ENCODE measurements at regions not wholly inside any gene's neighbourhood (a gene's known extent, or its start where the extent isn't known, plus 50 kb on each side); places are given as distances from the start of the nearest gene placed in this dataset.

GRCh38 chr22:48224332-48224731 lies 1461.9 kb downstream of the TBC1D22A start:
- DNase-seq (ENCODE audit: low spot score) = no peak

GRCh38 chr22:48223488-48224190 lies 1461.2 kb downstream of the TBC1D22A start:
- no peak for DNase-seq (ENCODE audit: low spot score)

- DNase-seq (ENCODE audit: low spot score) = no peak
These were observed 1460.5 kb downstream of the TBC1D22A start for GRCh38 chr22:48222742-48223487.

GRCh38 chr22:48218889-48219420 lies 1456.5 kb downstream of the TBC1D22A start:
- DNase-seq (ENCODE audit: low spot score) = no peak

DNA sequence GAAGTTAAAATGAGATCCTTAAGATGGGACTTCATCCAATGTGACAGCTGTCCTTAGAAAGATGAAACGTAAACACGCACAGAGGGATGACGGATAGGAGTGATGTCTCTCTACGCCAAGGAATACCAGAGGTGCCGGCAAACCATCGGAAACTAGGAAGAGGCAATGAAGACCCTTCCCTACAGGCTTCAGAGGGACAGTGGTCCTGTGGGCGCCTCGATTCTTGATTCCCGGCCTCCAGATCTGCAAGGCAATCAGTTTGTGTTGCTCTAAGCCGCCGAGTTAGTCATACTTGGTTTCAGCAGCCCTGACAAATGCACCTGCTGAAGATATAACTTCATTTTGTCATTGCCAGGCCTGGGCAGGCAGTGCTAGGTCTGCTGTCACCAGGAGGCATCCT lies 1455.1 kb downstream of the TBC1D22A start:
- no peak for DNase-seq (ENCODE audit: low spot score)

DNA sequence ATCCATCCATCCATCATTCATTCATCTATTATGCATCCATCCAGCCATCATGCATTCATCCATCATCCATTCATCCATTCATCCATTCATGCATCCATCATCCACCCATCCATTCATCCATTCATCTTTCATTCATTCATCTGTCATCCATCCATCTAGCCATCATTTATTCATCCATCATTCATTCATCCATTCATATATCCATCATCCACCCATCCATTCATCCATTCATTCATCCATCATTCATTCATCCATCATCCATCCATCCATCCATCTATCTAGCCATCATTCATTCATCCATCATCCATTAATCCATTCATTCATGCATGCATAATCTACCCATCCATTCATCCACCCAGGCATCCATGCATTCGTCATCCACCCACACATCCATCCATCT lies 1450.3 kb downstream of the TBC1D22A start:
- no peak for DNase-seq (ENCODE audit: low spot score)

DNA sequence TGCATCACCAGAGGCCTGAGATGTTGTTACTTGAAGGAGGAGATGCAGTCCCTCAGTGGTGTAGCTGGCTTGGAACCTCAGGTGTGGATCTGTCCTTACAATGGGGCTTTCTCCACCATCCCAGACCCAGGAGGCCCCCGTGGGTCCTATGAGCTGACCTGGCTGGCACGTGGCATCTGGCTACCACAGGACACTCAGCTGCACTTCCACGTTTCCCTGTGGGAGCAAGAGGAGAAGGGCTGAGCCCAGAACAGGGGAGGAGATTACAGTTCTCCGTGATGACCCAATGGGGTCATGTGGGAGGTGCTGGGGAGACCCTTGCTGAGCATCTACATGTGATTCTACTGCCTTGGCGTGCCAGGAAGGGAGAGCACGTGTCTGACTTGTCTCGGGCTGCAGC lies 1448.4 kb downstream of the TBC1D22A start:
- DNase-seq (ENCODE audit: low spot score) = no peak

- DNase-seq (ENCODE audit: low spot score) = no peak
These were observed 1447.7 kb downstream of the TBC1D22A start for GRCh38 chr22:48210198-48210580.

DNA sequence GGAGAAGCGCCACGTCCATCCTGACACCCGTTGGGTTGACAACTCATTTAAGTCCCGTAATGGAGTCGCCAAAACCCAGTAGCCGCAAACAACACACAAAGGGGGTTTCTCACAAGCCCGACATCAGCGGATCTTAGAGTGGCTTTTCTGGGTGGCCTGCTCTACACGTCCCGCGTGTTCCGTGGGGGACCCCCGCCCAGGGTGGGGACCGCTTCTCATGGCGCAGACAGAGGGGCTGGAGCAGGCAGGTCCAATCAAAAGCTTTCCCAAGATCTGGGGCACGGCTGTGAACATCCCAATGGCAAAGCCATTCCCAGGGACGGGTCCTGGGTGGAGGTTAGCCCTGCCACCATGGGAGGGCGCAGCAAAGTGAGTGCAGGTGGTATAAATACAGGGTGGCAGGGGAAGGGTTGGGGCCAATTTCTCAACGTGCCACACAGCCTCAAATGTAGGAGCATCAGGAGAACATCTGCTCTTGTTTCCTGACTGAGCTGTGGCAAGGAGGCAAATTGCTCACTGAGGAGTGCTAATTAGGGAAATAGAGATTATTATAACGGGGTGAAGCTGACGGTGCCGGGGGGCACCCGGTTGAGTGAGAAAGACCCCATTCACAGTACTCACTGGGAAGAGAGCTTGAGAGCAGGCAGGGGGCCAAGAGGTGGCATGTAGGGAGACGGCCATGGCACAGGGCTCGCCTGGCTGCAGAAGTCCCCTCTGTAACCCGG lies 1447.2 kb downstream of the TBC1D22A start:
- DNase-seq (ENCODE audit: low spot score) = no peak

GRCh38 chr22:48208894-48209293 lies 1446.4 kb downstream of the TBC1D22A start:
- DNase-seq (ENCODE audit: low spot score) = no peak

DNA sequence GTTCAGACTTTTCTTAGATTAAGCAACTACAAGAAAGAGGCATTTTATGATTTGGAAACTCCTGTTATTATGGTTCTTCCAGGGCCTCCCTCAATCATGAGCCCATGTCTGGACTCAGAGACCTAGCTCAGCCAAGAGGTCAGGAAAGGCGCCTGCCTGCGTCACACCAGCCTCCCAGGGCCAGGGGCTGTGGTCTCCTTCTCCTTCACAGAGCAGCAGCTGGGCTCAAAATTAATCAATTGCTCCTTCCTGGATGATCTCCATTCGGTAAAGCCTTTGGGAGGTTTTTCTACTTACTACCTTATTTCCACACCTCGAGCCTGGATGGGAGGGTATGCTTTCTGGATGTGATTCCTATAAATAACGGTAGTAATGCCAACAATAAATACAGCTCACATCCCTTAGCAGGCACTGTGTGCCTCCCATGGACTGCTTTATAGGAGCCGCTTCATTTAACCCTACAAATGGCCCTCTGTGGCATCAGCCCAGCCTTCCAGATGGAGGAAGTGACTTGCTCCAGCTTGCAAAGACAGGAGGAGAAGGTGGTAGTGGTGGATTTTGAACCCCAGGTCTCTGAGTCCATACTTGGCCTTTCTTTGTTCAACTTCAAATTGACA lies 1445.6 kb downstream of the TBC1D22A start:
- no peak for DNase-seq (ENCODE audit: low spot score)

GRCh38 chr22:48205790-48206189 lies 1443.3 kb downstream of the TBC1D22A start:
- no peak for DNase-seq (ENCODE audit: low spot score)

DNA sequence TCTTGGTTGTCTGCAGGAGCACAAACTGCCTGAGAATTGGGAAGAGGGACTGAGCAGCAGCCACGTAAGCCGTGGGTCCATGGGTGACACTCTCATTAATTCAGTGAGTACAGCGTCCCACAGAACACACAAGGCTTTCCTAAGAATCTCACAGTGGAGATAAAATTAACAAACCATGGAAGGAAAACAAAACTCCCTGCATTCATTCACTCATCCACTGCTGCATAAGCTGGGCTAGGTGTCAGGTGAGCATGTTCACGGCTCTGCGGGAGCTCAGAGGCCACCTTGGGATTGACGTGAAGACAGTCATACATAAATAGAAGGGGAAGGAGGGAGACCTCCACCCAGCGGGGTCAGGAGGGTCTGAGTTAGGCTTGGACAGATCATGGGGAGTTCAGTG lies 1442.7 kb downstream of the TBC1D22A start:
- DNase-seq (ENCODE audit: low spot score) = no peak

DNA sequence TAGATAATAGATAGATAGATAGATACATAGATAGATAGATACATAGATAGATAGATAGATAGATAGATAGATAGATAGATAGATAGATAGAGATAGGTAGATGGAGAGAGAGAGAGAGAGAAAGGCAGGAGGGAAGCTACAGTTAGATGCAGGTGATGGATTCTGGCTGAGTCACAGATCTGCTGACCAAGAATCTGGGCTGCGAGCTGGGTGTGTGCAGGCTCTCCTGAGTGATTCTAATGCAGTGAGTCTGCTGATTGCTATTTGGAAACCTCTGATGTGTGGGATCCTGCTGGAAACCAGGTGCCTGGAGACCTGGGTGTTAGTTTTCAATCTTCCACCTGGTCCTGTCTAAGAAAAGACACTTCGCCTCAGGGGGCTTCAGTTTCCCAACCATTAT lies 1441.8 kb downstream of the TBC1D22A start:
- DNase-seq (ENCODE audit: low spot score) = no peak

DNA sequence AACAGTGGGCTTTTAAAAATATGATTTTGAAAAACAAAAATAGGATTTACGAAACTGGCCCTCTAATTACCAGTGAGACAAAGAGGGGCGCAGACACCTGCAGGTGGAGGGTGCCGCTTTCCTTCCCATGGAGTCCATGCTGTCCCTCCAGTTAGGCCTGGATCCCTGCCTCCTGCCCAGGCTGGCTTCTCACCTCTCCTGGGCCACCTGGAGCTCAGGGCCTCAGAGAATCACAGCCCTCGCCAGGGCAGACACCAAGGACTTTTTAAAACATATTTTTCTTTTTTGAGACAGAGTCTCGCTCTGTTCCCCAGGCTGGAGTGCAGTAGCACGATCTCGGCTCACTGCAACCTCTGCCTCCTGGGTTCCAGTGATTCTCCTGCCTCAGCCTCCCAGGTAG lies 1437.2 kb downstream of the TBC1D22A start:
- no peak for DNase-seq (ENCODE audit: low spot score)

DNA sequence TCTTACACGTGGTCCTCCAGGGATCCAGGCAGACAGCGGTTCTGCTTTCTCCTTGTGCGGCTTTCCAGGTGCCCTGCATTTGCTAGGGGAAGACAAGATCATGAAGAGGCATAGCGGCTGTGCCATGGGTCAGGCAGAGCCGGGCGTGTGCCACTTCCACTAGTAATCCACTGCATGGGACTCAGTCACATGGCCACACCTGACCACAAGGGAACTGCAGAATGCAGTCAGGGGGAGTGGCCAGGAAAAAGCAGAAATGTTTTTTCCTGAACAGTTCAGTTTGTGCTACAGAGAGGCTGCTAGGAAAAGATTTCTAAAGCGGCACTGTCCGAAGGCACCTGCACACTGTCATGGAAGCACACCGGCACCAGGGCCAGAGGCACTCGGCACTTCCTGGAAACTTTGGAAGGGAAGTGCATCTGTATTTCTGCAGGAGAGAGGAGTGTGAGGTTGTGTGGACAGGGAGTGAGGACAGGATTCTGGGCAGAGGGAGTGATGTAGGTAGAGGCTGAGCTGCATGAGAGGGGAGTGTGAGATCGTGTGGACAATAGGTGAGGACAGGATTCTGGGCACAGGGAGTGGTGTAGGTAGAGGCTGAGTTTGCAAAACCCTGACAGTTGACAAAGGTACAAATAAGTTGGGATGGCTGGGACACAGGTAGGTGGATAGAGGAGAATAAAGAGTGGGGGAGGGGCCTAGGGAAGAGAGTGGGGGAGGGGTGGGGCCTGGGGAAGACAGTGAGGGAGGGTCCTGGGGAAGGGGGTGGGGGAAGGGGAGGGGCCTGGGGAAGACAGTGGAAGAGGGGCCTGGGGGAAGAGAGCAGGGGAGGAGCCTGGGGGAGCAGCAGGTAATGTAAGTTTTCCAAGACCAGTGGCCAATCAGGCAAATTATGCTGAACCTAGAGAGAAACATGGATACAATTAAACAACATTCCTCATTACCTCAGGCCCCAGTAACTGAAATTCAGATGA lies 1436.3 kb downstream of the TBC1D22A start:
- DNase-seq (ENCODE audit: low spot score) = no peak

DNA sequence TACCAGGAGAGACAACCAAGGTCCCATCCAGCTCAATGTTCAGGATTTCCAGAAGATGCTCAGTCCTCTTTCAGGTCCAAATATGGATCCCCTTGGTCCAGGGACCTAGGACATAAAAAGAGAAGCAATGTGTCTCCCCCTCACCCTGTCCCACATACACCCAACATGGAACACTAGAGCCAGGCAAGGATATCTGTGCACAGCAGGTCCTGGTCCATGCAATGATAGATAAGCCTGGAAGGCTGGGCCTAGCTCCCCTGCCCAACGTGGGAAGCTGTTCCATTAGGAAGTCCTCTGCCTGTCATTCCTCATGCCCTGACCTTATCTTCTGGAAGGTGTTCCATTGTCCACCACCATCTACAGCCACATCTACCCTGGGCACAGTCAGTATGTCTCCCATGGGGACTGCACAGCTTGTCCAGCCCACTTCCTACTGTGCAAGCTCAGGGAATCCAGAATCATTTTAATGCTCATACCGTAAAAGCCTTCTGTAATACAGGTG lies 1434.8 kb downstream of the TBC1D22A start:
- DNase-seq (ENCODE audit: low spot score) = no peak

DNA sequence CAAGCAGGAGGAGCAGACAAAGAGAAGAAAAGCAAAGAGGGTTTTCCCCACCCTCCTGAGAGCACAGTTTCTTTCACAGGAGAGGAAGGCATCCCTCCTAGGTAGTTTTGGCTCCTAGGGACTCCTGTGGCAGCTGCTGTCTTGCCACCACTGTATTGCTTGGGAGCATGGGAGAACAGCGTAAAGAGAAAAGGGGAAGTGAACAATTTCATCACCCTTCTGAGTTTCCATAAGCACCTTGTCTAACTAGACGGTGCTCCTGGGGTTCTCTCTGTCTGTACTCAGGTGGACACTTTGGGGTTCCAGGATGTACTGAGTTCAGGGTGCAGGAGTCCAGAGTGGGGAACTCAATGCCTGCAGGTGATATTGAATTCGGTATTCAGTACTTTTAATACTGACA lies 1430.5 kb downstream of the TBC1D22A start:
- DNase-seq (ENCODE audit: low spot score) = no peak

GRCh38 chr22:48192071-48192470 lies 1429.6 kb downstream of the TBC1D22A start:
- DNase-seq (ENCODE audit: low spot score) = no peak

- peak; percentile 87 for DNase-seq (ENCODE audit: low spot score)
These were observed 1425.8 kb downstream of the TBC1D22A start for GRCh38 chr22:48188231-48188721.

DNA sequence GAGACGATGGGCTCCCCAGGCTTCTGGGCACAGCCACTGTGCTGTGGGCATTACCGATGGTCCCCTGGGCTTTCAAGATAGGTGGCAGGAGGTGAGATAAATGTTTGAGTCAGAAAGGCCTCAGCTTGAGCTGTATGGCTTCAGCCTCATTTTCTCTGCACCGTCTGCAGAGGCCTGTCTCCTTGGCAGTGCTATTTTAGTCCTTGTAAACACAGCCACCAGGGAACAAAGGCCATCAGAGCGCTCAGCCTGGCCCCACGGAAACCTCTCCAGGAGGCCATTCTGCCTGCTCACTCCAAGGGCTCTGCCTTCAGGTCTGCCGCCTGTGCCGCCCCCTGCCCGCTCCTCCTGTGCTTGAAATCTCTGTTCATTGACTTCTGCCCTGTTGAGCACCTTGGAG lies 1424.9 kb downstream of the TBC1D22A start:
- no peak for DNase-seq (ENCODE audit: low spot score)

All from H4 (cell line).